Fibroblast of lung (primary cell): ENCODE measurements at regions not wholly inside any gene's neighbourhood (a gene's known extent, or its start where the extent isn't known, plus 50 kb on each side); places are given as distances from the start of the nearest gene placed in this dataset.
A peak's percentile ranks its signal among the peaks of the same experiment; 100 is the strongest.
"Not testable (repeated sequence)": the region's sequence is repeated elsewhere in the genome, so short reads cannot be mapped to it uniquely, and the experiment has no call there.

Experiments
- DNase-seq, 2 donors: peaks; one replicate each; pipeline versions ENCODE4 v3.0.0 to v3.0.0-alpha.2; 2010; ENCODE audit warnings: low read depth in 2 of 2
- H2AFZ ChIP-seq: 2 replicates; pipeline ENCODE4 v1.5.1; 2012; ENCODE audit warnings: low read length, control low read depth, inconsistent platforms
- H3K27ac ChIP-seq: 2 replicates; pipeline ENCODE4 v1.5.1; 2011; ENCODE audit warnings: low read length, control low read depth; ENCODE audit not compliant: insufficient read depth
- H3K27me3 ChIP-seq: 2 replicates; pipeline ENCODE4 v1.5.1; 2011; ENCODE audit warnings: mild to moderate bottlenecking, low read length; ENCODE audit not compliant: control insufficient read depth, insufficient read depth
- H3K36me3 ChIP-seq: 2 replicates; pipeline ENCODE4 v1.5.1; 2011; ENCODE audit warnings: low read length; ENCODE audit not compliant: control insufficient read depth, insufficient read depth
- H3K4me1 ChIP-seq: 2 replicates; pipeline ENCODE4 v1.5.1; 2011; ENCODE audit warnings: low read length; ENCODE audit not compliant: control insufficient read depth, insufficient read depth; ENCODE audit errors: extremely low read depth
- H3K4me2 ChIP-seq: 2 replicates; pipeline ENCODE4 v1.5.1; 2011; ENCODE audit warnings: low read length, control low read depth; ENCODE audit not compliant: insufficient read depth; ENCODE audit errors: extremely low read depth
- H3K4me3 ChIP-seq, 4 experiments: fragments of 200-600 bp in 1 of 4; sonication (generic) in 1 of 4; replicated peaks in 1 of 4; 2 replicates each; pipeline ENCODE4 v1.5.1; 2011 to 2016; ENCODE audit warnings: low read length in 4 of 4, low read depth in 3 of 4, mild to moderate bottlenecking in 3 of 4, control low read depth in 2 of 4, inconsistent platforms in 1 of 4, mixed read lengths in 1 of 4; ENCODE audit not compliant: insufficient read depth in 1 of 4; ENCODE audit errors: control extremely low read depth in 1 of 4
- H3K79me2 ChIP-seq: 2 replicates; pipeline ENCODE4 v1.5.1; 2012; ENCODE audit warnings: mild to moderate bottlenecking, low read length, inconsistent platforms; ENCODE audit not compliant: control insufficient read depth, insufficient read depth
- H3K9ac ChIP-seq: 2 replicates; pipeline ENCODE4 v1.5.1; 2011; ENCODE audit warnings: mild to moderate bottlenecking, low read length, control low read depth; ENCODE audit not compliant: insufficient read depth
- H3K9me3 ChIP-seq: 2 replicates; pipeline ENCODE4 v1.5.1; 2012; ENCODE audit warnings: low read depth, low read length; ENCODE audit not compliant: control insufficient read depth, insufficient read depth
- H4K20me1 ChIP-seq: 2 replicates; pipeline ENCODE4 v1.5.1; 2011; ENCODE audit warnings: low read length; ENCODE audit not compliant: control insufficient read depth, insufficient read depth; ENCODE audit errors: extremely low read depth
- EZH2 ChIP-seq: IDR thresholded peaks from 2 replicates; pipeline ENCODE4 v1.5.1; 2012; ENCODE audit warnings: low read length, control low read depth, mild to moderate bottlenecking; ENCODE audit errors: missing control alignments
- TF ChIP-seq, protein P1 (sequence below), 2 donors: IDR thresholded peaks in 1 of 2; conservative IDR thresholded peaks in 1 of 2; 1 replicate in 1 of 2; 2 replicates in 1 of 2; pipeline ENCODE4 v1.5.1; 2011 to 2012; ENCODE audit warnings: low read length in 2 of 2, control low read depth in 1 of 2, inconsistent platforms in 1 of 2, low read depth in 1 of 2, mild to moderate bottlenecking in 1 of 2

DNA sequence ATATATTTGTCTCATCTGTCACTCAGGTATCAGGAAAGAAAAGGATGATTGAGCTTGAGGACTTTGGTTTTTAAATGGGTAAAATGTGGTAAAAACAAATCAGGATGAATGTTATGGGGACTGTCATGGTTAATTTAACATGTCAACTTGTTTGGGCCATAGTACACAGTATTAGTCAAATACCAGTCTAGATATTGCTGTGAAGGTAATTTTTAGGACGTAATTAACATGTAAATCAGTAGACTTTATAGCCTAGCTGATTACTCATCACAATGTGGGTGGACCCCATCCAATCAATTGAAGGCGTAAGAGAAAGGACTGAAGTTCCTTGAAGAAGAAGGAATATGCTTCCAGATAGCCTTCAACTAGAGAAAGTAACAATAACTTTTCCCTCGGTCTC is 275.7 kb upstream of the ZNF804A start:
- H3K9ac ChIP-seq, result no peak overlapping the region
- H2AFZ ChIP-seq, result no peak overlapping the region
- no peaks in the 10 kb centered on the region for H3K79me2 ChIP-seq
- no peaks in the 10 kb centered on the region for H3K36me3 ChIP-seq
- no peaks in the 10 kb centered on the region for H3K4me1 ChIP-seq
- DNase-seq, result no peak
- no peaks in the 10 kb centered on the region for H4K20me1 ChIP-seq
- H3K27me3 ChIP-seq, result no peaks in the 10 kb centered on the region
- no peak overlapping the region for H3K27ac ChIP-seq
- TF ChIP-seq, protein P1, sequence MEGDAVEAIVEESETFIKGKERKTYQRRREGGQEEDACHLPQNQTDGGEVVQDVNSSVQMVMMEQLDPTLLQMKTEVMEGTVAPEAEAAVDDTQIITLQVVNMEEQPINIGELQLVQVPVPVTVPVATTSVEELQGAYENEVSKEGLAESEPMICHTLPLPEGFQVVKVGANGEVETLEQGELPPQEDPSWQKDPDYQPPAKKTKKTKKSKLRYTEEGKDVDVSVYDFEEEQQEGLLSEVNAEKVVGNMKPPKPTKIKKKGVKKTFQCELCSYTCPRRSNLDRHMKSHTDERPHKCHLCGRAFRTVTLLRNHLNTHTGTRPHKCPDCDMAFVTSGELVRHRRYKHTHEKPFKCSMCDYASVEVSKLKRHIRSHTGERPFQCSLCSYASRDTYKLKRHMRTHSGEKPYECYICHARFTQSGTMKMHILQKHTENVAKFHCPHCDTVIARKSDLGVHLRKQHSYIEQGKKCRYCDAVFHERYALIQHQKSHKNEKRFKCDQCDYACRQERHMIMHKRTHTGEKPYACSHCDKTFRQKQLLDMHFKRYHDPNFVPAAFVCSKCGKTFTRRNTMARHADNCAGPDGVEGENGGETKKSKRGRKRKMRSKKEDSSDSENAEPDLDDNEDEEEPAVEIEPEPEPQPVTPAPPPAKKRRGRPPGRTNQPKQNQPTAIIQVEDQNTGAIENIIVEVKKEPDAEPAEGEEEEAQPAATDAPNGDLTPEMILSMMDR (conservative IDR thresholded peaks at IDR 0.05 in 1 of 2, IDR thresholded peaks at IDR 0.05 in 1 of 2; ENCODE audit: low read depth in 1 of 2, low read length in 2 of 2), result no peak
- no peak for TF ChIP-seq EZH2
- H3K4me2 ChIP-seq, result no peak overlapping the region
- no peaks in the 10 kb centered on the region for H3K9me3 ChIP-seq
- H3K4me3 ChIP-seq, result no peak overlapping the region

DNA sequence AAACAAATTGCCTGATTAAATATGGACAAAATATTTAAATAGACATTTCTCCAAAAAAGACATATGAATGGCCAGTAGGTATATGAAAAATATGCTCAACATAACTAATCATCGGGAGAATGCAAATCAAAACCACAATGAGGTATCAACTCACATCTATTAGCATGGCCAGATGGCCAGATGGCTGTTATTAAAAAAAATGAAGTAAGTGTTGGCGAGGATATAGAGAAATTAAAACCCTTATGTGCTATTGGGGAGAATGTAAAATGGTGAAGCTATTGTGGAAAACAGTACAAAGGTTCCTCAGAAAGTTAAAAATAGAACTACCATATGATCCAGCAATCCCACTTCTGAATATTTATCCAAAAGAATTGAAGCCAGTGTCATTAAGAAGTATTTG is 272.3 kb upstream of the ZNF804A start:
- Histone ChIP-seq H3K79me2 (no peaks in the 10 kb centered on the region), H3K4me1 (no peaks in the 10 kb centered on the region), H3K9me3 (no peaks in the 10 kb centered on the region), H3K4me3 (no peak overlapping the region), H3K36me3 (no peaks in the 10 kb centered on the region), H3K27ac (no peak overlapping the region), H3K9ac (no peak overlapping the region), H3K27me3 (no peaks in the 10 kb centered on the region), H3K4me2 (no peak overlapping the region), H4K20me1 (no peaks in the 10 kb centered on the region), H2AFZ (no peak overlapping the region)
- peak in 1 of 2 donors; percentile 28 for DNase-seq
- no peak for TF ChIP-seq EZH2
- TF ChIP-seq, protein P1 (conservative IDR thresholded peaks at IDR 0.05 in 1 of 2, IDR thresholded peaks at IDR 0.05 in 1 of 2; ENCODE audit: low read depth in 1 of 2, low read length in 2 of 2), result no peak

DNA sequence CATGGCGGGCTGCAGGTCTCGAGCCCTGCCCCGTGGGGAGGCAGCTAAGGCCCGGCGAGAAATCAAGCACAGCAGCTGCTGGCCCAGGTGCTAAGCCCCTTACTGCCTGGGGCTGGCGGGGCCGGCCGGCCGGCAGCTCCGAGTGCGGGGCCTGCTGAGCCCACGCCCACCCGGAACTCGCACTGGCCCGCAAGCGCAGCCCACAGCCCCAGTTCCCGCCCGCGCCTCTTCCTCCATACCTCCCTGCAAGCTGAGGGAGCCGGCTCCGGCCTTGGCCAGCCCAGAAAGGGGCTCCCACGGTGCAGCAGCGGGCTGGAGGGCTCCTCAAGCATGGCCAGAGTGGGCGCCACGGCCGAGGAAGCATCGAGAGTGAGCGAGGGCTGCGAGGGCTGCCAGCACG is 270.5 kb upstream of the ZNF804A start:
- H3K27ac ChIP-seq, H3K79me2 ChIP-seq, H3K9me3 ChIP-seq, H3K36me3 ChIP-seq, H3K4me1 ChIP-seq, H4K20me1 ChIP-seq, H3K4me3 ChIP-seq, H3K9ac ChIP-seq, H3K4me2 ChIP-seq, H3K27me3 ChIP-seq, DNase-seq, H2AFZ ChIP-seq: not testable (repeated sequence)

DNA sequence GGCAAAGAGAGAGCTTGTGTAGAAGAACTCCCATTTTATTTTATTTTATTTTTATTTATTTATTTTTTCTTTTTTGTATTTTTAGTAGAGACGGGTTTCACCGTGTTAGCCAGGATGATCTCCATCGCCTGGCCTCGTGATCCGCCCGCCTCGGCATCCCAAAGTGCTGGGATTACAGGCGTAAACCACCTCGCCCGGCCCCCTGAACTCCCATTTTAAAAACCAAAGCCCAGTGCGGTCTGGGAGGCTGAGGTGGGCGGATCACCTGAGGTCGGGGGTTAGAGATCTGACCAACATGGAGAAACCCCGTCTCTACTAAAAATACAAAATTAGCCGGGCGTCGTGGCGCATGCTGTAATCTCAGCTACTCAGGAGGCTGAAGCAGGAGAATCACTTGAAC is 267.8 kb upstream of the ZNF804A start:
- not testable (repeated sequence) for H3K36me3 ChIP-seq, H3K4me1 ChIP-seq, H3K4me3 ChIP-seq, H3K79me2 ChIP-seq, H4K20me1 ChIP-seq, H3K27me3 ChIP-seq, H3K9me3 ChIP-seq, DNase-seq, H3K4me2 ChIP-seq, H2AFZ ChIP-seq, H3K9ac ChIP-seq, H3K27ac ChIP-seq
